Stimulated activated CD4-positive, alpha-beta T cell treated with anti-CD3 and anti-CD28 coated beads, Interleukin-15, amount 100 ng/mL, for 48 hours (primary cell): ENCODE measurements at regions not wholly inside any gene's neighbourhood (a gene's known extent, or its start where the extent isn't known, plus 50 kb on each side); places are given as distances from the start of the nearest gene placed in this dataset.
"Not testable (repeated sequence)": the region's sequence is repeated elsewhere in the genome, so short reads cannot be mapped to it uniquely, and the experiment has no call there.

ENCODE experiments used
- DNase-seq, 2 donors: peaks; one replicate each; pipeline ENCODE4 v3.0.0-alpha.2; 2020; ENCODE audit warnings: low read depth in 2 of 2

- no peak for DNase-seq
These were observed 1242.0 kb upstream of the ACVR2A start for GRCh38 chr2:146602856-146603255.

- DNase-seq = no peak
These were observed 1242.4 kb upstream of the ACVR2A start for GRCh38 chr2:146602383-146602782.

DNA sequence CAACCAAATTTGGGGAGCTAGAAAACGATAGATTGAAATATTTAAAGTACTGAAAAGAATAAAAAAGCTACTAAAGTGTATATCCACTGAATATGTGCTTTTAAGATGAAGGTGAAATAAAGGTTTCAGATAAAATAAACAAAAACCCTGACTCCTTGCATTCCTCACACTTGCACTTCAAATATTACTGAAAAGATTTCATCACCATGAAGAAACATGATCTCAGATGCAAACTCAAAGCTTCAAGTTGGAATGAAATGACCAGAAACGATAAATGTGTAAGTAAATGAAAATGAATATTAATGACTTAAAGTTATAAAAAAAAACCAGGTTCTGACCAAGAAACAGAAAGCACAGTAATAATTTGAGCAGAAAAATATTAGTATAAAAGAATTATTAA is 1246.0 kb upstream of the ACVR2A start:
- DNase-seq = no peak

DNA sequence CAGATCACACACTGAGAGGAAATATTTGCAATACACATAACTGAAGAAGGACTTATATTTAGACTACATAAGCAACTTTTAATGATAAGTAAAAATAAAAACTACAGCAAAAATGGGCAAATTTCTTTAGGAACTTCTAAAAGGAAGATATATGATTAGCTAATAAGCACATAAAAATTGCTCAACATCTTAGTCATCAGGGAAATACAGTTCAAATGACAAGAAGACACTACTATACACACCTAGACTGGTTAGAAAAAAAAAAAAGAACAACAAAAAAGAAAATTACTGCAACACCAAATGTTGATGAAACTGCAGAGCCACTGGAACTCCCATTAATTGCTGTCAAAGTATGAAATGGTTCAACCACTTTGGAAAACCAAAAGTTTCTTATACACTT is 1247.5 kb upstream of the ACVR2A start:
- DNase-seq = no peak

DNA sequence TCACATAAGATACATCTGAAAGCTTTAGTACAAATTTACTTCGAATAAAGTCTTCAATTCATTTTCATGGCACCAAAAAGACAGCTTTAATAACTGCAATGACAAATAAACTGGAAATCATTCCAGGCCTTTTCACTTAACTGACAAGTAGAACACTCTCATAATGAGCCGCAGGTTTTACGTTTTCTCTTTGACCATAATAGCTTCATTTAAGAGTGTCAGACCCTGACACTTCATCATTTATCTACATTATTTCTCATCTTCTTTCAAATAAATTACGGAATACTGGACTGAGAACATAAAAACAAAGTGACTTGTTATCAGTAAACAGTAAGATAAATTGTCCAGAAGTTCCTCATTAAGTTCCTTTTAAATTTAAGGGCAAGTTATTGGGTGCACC is 1252.9 kb upstream of the ACVR2A start:
- DNase-seq = no peak

GRCh38 chr2:146587291-146587713 is 1257.5 kb upstream of the ACVR2A start:
- DNase-seq = no peak

DNA sequence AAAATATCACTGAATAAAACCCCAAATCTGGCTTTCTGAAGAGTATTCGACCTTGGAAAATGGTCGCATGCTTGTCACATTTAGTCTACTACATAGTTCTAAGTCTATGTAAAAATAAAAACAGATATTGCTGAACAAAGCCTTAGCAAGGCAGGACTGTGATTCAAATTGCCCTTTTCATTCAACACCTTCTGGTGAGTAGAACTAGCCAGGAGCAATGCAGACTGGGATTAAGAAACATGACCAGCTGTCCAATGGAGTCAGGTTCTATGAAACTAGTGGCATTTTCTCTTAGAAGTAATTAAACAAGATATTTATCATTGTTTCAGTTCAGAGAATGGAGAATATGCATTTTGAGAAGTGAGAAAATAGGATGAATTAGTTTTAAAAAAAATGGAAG is 1260.5 kb upstream of the ACVR2A start:
- DNase-seq = no peak

- no peak for DNase-seq
These were observed 1265.5 kb upstream of the ACVR2A start for GRCh38 chr2:146579147-146579930.

DNA sequence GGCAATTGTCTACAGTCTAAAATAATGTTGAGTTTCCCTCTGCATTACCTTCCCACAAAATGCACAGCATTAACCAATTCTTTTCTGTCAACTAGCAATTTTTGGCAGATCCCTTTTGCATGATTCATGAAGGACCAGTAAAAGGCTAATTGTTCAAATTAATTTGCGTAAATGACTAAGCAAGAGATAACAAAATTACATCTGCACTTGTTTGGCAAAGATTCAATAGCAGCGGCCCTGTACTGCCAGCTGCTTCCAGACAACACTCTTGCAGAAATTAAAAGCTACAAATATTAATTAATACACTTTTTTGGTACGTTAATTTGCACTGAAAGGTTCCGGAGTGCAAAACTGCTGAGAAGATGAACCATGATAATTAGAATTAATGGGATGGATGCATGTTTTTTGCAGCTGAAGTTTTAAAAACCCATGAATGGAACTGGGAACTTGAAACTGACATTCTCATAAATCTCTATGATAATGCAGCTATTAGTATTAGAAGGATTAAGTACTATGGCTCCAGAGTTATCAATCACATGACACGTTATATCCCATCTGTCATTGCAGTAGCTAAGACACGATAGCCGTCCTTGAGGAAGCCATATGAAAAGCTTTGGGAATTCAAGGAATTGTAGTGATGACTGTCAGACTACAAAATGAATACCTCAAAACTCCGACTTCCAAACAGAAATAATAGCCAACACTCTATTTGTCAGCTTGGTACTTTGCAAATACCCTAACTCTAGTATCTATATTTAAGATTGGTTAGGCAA is 1268.3 kb upstream of the ACVR2A start:
- DNase-seq = no peak

DNA sequence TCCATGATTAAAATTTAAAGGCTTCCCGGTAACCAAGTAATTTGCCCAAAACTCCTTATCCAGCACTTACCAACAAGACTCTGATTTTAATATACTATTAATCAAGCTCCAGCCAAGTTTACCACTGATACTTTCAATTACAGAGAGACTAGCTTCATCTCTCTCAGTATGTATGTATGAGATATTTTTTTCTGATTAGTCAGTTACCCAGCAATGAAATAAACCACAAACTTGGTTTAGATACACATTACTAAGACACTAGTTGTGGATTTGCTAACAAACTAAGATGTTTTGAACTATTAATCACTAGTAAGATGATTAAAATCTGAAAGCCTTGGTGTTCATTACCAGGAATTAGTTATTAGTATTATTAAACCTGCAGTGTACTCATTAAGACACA is 1272.2 kb upstream of the ACVR2A start:
- no peak for DNase-seq

GRCh38 chr2:146561996-146562395 is 1282.8 kb upstream of the ACVR2A start:
- no peak for DNase-seq

GRCh38 chr2:146547236-146547635 is 1297.6 kb upstream of the ACVR2A start:
- DNase-seq = no peak

GRCh38 chr2:146544701-146545100 is 1300.1 kb upstream of the ACVR2A start:
- no peak for DNase-seq

- DNase-seq = no peak
These were observed 1302.9 kb upstream of the ACVR2A start for GRCh38 chr2:146541896-146542295.

- no peak for DNase-seq
These were observed 1304.4 kb upstream of the ACVR2A start for GRCh38 chr2:146540271-146540932.

DNA sequence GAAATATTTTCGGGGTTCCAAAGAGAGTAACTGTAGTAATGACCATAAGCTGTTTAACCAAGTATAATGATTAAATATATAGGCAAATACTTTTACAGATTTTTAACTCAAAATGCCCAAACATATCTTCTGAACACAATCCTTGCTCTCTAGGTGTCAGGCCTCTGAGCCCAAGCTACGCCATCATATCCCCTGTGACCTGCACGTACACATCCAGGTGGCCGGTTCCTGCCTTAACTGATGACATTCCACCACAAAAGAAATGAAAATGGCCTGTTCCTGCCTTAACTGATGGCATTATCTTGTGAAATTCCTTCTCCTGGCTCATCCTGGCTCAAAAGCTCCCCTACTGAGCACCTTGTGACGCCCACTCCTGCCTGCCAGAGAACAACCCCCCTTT is 1305.1 kb upstream of the ACVR2A start:
- not testable (repeated sequence) for DNase-seq

- no peak for DNase-seq
These were observed 1307.4 kb upstream of the ACVR2A start for GRCh38 chr2:146537477-146537876.

DNA sequence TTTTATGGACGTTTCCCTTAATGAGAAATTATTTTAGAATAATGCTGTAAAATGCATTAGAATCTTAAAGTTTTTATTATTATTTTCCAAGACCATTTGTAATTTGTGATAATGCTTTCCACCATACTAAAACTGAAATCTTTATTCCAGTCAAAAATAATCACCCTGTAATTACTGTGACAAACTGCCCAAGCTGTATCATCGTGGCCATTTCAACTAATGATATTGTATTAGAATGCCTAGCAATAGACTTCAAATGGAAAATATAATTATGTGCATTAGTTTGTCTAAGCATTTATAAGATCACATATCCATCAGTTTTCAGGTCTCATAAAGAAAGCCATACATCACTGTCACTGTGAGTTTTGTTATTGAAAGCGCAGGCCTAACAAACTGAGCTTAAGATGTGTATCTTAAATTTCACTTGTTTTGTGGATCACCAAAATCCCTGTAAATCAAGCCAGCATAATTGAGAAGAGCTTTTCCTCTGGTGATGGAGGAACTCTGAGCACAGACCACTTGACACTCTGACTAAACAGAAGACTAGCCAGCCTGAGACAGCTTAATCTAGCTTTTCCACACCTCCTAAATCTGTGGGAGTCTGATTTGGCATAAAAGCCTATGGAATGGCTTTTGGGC is 1312.2 kb upstream of the ACVR2A start:
- DNase-seq = no peak

- DNase-seq = no peak
These were observed 1312.8 kb upstream of the ACVR2A start for GRCh38 chr2:146532009-146532408.

DNA sequence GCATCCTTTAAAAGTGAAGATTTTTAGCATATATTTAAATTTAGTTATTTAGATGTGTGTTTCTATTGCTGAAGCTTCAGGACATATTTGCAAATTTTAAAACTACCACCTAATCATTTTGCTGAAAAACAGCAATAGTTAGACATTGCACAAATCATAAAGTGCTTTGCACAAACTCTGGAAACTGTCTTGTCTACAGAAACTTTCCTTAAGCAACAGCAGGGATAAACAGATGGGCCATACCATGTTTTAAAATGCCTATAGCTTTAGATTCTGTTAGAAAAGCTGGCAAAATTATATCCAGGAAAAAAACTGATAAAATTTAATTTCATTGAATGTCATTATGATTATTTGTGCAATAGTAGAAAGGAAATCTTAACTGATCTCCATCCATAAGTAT is 1313.9 kb upstream of the ACVR2A start:
- DNase-seq = no peak

DNA sequence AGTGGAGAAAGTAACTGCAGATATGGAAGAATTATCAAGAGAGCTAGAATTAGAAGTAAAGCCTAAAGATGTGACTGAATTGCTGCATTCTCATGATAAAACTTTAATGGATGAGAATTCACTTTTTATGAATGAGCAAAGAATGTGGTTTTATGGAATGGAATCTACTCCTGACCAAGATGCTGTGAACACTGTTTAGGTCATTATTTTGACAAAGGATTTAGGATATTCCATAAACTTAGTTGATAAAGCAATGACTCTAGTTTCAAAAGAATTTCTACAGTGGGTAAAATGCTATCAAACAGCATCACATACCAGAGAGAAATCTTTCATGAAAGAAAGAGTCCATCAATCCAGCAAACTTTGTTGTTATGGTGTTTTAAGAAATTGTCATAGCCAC is 1317.7 kb upstream of the ACVR2A start:
- DNase-seq = no peak

DNA sequence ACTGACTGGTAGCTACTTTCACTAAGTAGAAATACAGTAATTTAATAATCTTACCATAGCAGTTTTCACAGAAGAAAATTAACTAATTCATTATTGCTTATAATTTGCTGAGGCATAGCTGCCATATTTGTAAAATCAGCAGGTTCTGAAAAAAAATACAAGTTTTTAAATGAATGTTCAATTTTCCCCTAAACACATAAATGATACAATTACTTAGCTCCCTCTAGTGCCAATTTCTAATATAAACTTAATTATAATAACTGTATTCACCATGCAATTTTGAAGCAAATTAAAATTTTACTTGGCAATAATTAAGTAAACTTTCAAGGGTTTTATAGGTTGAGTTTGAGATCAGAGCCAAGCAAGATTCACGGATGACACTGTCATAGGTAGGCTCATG is 1321.6 kb upstream of the ACVR2A start:
- no peak for DNase-seq
